GM10266 (cell line): ENCODE measurements at regions not wholly inside any gene's neighbourhood (a gene's known extent, or its start where the extent isn't known, plus 50 kb on each side); places are given as distances from the start of the nearest gene placed in this dataset.

Experiments used
- DNase-seq: peaks from one replicate; pipeline ENCODE4 v3.0.0; 2012; ENCODE audit errors: extremely low spot score
- CTCF ChIP-seq: IDR thresholded peaks from 2 replicates; pipeline ENCODE4 v1.5.1; 2012; ENCODE audit warnings: mild to moderate bottlenecking, low read depth; ENCODE audit not compliant: control insufficient read depth, insufficient read depth; ENCODE audit errors: missing control alignments

DNA sequence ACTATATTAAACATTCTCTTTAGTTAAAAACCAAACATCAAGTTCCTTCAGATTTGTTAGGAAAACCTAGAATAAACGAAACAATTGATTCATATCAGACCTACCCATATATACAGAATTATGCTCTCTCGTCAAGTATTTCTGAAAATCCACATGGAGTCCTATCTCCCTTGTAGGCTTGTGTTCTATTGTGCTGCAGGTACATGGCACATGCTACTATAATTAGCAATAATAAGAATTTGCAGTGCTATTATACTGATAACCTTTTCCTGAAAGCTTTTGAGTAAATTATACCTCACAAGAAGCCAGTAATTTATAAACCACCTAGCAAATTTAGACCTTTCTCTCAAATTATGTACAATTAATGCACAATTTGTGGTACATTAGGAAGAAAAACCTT lies 158.6 kb upstream of the STK17B start:
- no peak for TF ChIP-seq CTCF
- DNase-seq, result no peak

DNA sequence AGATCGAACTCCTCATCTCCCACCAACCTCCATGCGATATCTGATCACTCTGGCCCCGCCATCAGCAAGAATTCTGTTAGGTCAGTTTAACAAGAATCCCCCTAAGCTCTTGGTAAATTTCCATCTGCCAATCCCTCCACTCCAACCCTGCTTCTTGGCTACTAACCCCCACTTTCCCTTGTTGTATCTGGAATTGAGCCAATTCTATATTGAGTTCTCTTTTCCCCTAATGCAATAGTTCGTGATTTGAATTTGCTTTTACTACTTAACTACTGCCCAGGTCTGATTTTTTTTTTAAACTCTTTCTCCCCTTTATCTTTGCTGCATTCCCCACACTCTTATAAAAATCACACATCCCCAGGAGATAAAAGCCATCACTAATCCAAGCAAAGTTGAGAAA lies 159.3 kb upstream of the STK17B start:
- DNase-seq, result no peak
- TF ChIP-seq CTCF, result no peak

DNA sequence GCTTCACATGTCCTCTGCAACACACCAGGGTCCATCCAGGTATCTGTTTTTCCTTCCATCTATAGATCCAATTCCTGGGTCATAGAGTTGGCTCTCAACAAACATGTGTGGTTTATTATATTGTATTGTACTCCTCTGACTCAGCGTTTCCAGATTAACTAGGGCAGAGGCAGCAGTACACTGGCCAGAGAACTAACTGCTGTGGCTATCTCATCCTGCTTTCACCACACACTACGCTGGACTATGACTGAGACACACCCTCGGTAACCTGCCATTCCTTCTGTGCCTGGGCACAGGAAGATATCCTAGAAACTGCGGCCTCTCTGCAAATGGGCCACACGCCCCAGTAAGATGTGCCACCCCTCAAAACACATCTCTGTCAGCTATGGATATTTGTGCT lies 159.8 kb upstream of the STK17B start:
- DNase-seq, result no peak
- TF ChIP-seq CTCF, result no peak

- no peak for TF ChIP-seq CTCF
These were observed 160.5 kb upstream of the STK17B start for GRCh38 chr2:196331851-196332250.

GRCh38 chr2:196333397-196333796 lies 162.0 kb upstream of the STK17B start:
- no peak for TF ChIP-seq CTCF
- no peak for DNase-seq

More at GRCh38 chr2:196331851-196332250, 160.5 kb upstream of the STK17B start:
- DNase-seq, result no peak

GRCh38 chr2:196334710-196335109 lies 163.3 kb upstream of the STK17B start:
- no peak for DNase-seq
- no peak for TF ChIP-seq CTCF

DNA sequence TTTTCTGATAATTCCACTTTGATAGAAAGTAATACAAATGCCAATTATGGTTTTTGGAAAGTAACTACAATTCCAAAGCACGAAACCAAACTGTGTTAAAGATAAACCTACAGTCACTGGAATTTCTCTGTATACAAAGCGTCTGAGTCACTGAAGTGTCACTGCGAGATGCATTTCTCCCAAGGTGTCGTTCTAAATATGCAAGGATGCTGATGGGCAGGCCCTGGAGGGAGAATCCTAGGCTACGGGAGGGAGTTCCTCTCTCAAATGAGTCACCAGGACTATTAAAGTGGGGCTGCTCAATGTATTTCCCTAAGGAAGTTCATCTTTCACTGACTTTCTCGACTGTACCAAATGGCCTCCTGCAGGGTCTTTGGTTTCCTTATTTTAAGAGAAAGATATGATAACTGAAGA lies 163.8 kb upstream of the STK17B start:
- TF ChIP-seq CTCF, result no peak
- DNase-seq, result no peak
